ENCODE measurements at regions not wholly inside any gene's neighbourhood (a gene's known extent, or its start where the extent isn't known, plus 50 kb on each side); places are given as distances from the start of the nearest gene placed in this dataset.

DNA sequence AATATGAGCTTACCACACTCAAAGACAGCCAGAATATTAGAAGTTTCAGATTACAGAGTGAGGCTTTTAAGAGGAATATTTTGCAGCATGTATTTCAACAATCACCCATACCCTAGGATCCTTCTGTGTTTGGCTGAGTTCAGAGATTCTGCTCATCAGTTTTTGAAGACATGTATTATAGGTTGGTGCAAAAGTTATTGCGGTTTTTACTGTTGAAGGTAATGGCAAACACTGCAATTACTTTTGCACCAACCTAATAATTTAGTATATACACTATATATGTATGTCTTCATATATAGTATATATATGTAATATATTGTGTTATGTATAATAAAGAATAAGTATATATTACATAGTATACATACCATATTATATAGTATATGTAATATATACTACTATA lies 435.1 kb downstream of the IRS2 start:
- H3K9ac ChIP-seq (ENCODE audit: low read depth, low read length) = no peak overlapping the region
- no peaks in the 10 kb centered on the region for H3K9me3 ChIP-seq (ENCODE audit: control insufficient read depth, insufficient read depth, low read length)
- H3K27me3 ChIP-seq (ENCODE audit: control insufficient read depth, insufficient read depth, low read length) = no peaks in the 10 kb centered on the region
- no peaks in the 10 kb centered on the region for H3K36me3 ChIP-seq (ENCODE audit: control insufficient read depth, insufficient read depth, low read length)
- H3K4me1 ChIP-seq (ENCODE audit: control insufficient read depth, insufficient read depth, low read length) = no peaks in the 10 kb centered on the region
- H3K4me3 ChIP-seq (ENCODE audit: low read depth, low read length) = no peak overlapping the region

DNA sequence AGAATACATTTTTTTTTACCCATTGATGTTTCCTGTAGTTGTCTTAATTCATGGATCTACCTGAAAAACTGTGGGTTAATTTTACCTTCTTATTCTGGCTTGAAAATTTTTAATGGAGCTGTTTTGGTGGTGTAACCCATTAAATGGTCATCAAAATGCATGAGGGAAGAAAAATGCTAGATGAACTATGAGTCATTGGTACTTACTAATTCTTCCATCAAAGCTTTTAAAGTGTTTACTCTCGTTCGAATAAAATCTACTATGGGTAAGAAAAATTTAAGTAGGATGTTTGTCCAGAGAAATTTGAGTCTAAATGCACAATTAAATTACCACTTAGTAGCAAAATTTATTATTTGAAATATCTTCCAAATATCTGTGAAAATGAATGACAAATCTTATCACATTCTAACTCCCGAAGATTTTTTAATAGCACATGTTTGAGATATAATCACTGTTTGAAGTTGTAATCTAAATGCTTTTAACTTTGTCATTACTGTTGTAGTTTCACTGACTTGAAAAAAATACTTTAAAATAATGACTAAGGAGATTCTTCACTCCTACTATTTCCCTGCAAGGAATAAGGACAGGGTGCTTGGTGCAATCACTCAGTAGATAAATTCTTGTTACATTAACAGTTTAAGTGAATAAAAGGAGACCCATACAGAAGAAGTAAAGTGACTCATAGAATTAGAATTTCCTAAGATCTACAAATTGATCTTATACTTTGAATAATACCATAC lies 437.7 kb downstream of the IRS2 start:
- Histone ChIP-seq H3K4me1 (ENCODE audit: control insufficient read depth, insufficient read depth, low read length) (no peaks in the 10 kb centered on the region), H3K36me3 (ENCODE audit: control insufficient read depth, insufficient read depth, low read length) (no peaks in the 10 kb centered on the region), H3K9me3 (ENCODE audit: control insufficient read depth, insufficient read depth, low read length) (no peaks in the 10 kb centered on the region), H3K9ac (ENCODE audit: low read depth, low read length) (no peak overlapping the region), H3K4me3 (ENCODE audit: low read depth, low read length) (no peak overlapping the region), H3K27me3 (ENCODE audit: control insufficient read depth, insufficient read depth, low read length) (no peaks in the 10 kb centered on the region)

DNA sequence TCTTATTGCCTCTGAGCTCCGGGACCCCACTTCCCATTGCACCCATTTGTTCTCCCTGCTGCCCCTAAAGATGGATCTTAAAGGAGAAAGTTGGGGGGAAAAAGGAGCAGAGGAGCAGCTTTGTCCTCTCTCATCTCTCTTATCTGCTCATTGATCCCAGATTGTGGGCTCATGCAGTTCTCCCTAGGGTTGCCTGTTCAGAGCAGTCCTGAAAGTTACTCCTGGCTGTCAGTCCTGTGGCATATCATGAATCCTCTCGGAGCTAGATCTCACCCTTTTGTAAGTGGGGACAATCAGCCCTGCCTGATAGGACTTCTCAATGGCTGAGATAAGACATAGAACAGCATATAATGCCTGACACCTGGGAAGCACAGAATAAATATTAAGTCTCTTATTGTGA lies 440.3 kb downstream of the IRS2 start:
- H3K9me3 ChIP-seq (ENCODE audit: control insufficient read depth, insufficient read depth, low read length) = no peaks in the 10 kb centered on the region
- H3K4me3 ChIP-seq (ENCODE audit: low read depth, low read length) = no peak overlapping the region
- H3K27me3 ChIP-seq (ENCODE audit: control insufficient read depth, insufficient read depth, low read length) = no peaks in the 10 kb centered on the region
- H3K9ac ChIP-seq (ENCODE audit: low read depth, low read length) = no peak overlapping the region
- H3K36me3 ChIP-seq (ENCODE audit: control insufficient read depth, insufficient read depth, low read length) = no peaks in the 10 kb centered on the region
- no peaks in the 10 kb centered on the region for H3K4me1 ChIP-seq (ENCODE audit: control insufficient read depth, insufficient read depth, low read length)

DNA sequence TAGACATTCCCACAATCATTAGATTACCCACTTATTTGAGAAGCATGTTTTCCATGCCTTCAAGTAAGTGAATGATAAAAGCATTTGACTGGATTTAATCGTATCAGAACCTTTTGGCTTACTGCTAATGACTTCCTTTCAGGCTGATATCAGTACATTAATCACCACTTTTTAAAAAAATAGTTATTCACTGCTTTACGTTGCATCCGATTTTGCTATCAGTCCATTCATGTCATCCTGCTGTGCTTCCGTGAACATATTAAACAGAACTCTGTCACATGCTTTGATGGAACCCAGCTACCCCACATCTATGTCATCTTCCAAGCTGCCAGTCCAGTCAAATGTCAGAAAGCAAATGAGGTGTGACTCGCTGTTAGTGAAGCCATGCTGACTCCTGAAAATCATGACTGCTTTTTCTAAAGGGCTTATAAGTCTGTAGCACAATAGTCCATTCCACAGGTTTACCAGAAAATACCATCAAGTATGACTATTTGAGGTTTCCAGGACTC lies 440.9 kb downstream of the IRS2 start:
- Histone ChIP-seq H3K36me3 (ENCODE audit: control insufficient read depth, insufficient read depth, low read length) (no peaks in the 10 kb centered on the region), H3K4me1 (ENCODE audit: control insufficient read depth, insufficient read depth, low read length) (no peaks in the 10 kb centered on the region), H3K27me3 (ENCODE audit: control insufficient read depth, insufficient read depth, low read length) (no peaks in the 10 kb centered on the region), H3K9ac (ENCODE audit: low read depth, low read length) (no peak overlapping the region), H3K9me3 (ENCODE audit: control insufficient read depth, insufficient read depth, low read length) (no peaks in the 10 kb centered on the region), H3K4me3 (ENCODE audit: low read depth, low read length) (no peak overlapping the region)

DNA sequence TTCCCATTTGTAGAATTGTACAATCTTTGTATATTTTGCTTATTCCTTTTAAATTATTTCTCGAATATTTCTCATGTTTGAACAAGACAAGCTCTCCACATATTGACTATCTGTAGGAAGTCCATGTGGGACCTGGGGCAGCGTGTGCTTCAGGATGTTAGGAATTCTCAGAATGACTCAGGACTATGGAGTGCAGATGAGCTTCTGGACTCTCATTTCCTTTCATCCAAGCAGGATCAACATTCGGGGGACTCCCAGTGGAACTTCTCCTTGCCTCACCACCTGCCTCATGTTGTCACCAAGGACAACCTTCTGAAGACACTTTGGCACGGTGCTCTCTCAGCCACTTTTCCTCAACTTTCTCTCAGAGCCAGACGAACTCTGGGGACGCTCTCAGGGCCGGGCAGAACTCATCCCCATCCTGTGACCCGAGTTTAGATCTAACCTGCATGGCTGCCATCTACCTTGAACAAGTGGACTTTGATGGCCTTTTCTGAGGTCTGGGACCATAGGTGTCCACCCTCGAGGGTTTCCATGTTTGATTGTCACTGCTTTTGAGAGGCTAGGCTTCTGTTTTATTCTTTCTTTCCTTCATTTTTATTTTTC lies 441.7 kb downstream of the IRS2 start:
- no peaks in the 10 kb centered on the region for H3K4me1 ChIP-seq (ENCODE audit: control insufficient read depth, insufficient read depth, low read length)
- H3K9me3 ChIP-seq (ENCODE audit: control insufficient read depth, insufficient read depth, low read length) = no peaks in the 10 kb centered on the region
- no peak overlapping the region for H3K4me3 ChIP-seq (ENCODE audit: low read depth, low read length)
- H3K27me3 ChIP-seq (ENCODE audit: control insufficient read depth, insufficient read depth, low read length) = no peaks in the 10 kb centered on the region
- no peak overlapping the region for H3K9ac ChIP-seq (ENCODE audit: low read depth, low read length)
- no peaks in the 10 kb centered on the region for H3K36me3 ChIP-seq (ENCODE audit: control insufficient read depth, insufficient read depth, low read length)

- Histone ChIP-seq H3K27me3 (ENCODE audit: control insufficient read depth, insufficient read depth, low read length) (no peaks in the 10 kb centered on the region), H3K4me3 (ENCODE audit: low read depth, low read length) (no peak overlapping the region), H3K9ac (ENCODE audit: low read depth, low read length) (no peak overlapping the region), H3K4me1 (ENCODE audit: control insufficient read depth, insufficient read depth, low read length) (no peaks in the 10 kb centered on the region), H3K9me3 (ENCODE audit: control insufficient read depth, insufficient read depth, low read length) (no peaks in the 10 kb centered on the region), H3K36me3 (ENCODE audit: control insufficient read depth, insufficient read depth, low read length) (no peaks in the 10 kb centered on the region)
Observed at GRCh38 chr13:109336730-109337129, 449.7 kb downstream of the IRS2 start.

- H3K9ac ChIP-seq (ENCODE audit: low read depth, low read length) = no peak overlapping the region
- no peak overlapping the region for H3K4me3 ChIP-seq (ENCODE audit: low read depth, low read length)
- no peaks in the 10 kb centered on the region for H3K4me1 ChIP-seq (ENCODE audit: control insufficient read depth, insufficient read depth, low read length)
- no peaks in the 10 kb centered on the region for H3K27me3 ChIP-seq (ENCODE audit: control insufficient read depth, insufficient read depth, low read length)
- H3K36me3 ChIP-seq (ENCODE audit: control insufficient read depth, insufficient read depth, low read length) = no peaks in the 10 kb centered on the region
- H3K9me3 ChIP-seq (ENCODE audit: control insufficient read depth, insufficient read depth, low read length) = no peaks in the 10 kb centered on the region
Observed at GRCh38 chr13:109333893-109334651, 452.3 kb downstream of the IRS2 start.

GRCh38 chr13:109332506-109333499 lies 453.6 kb downstream of the IRS2 start:
- no peaks in the 10 kb centered on the region for H3K9me3 ChIP-seq (ENCODE audit: control insufficient read depth, insufficient read depth, low read length)
- H3K4me3 ChIP-seq (ENCODE audit: low read depth, low read length) = no peak overlapping the region
- H3K4me1 ChIP-seq (ENCODE audit: control insufficient read depth, insufficient read depth, low read length) = no peaks in the 10 kb centered on the region
- H3K27me3 ChIP-seq (ENCODE audit: control insufficient read depth, insufficient read depth, low read length) = no peaks in the 10 kb centered on the region
- no peaks in the 10 kb centered on the region for H3K36me3 ChIP-seq (ENCODE audit: control insufficient read depth, insufficient read depth, low read length)
- H3K9ac ChIP-seq (ENCODE audit: low read depth, low read length) = no peak overlapping the region

- Histone ChIP-seq H3K4me3 (ENCODE audit: low read depth, low read length) (no peak overlapping the region), H3K27me3 (ENCODE audit: control insufficient read depth, insufficient read depth, low read length) (no peaks in the 10 kb centered on the region), H3K4me1 (ENCODE audit: control insufficient read depth, insufficient read depth, low read length) (no peaks in the 10 kb centered on the region), H3K9me3 (ENCODE audit: control insufficient read depth, insufficient read depth, low read length) (no peaks in the 10 kb centered on the region), H3K9ac (ENCODE audit: low read depth, low read length) (no peak overlapping the region), H3K36me3 (ENCODE audit: control insufficient read depth, insufficient read depth, low read length) (no peaks in the 10 kb centered on the region)
Observed at GRCh38 chr13:109331898-109332297, 454.5 kb downstream of the IRS2 start.

DNA sequence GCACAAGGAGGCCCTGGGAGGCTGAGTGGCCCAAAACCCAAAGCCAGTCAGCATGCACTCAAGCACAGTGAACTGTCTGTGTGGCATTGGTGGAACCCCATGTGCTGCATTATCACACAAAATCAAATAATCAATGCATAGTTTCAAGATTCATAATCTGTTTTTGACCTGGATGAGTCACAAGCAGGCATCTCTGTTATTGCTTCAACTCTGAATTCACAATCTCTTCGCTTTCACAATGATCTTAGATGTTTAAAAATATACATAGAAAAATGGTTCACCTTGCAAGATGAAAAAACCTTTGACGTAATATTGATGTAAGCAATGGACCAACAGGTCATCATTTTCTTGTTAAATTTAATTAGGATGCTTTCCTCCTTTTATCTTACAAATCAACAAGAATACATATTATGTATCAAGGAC lies 455.4 kb downstream of the IRS2 start:
- H3K36me3 ChIP-seq (ENCODE audit: control insufficient read depth, insufficient read depth, low read length) = no peaks in the 10 kb centered on the region
- no peaks in the 10 kb centered on the region for H3K27me3 ChIP-seq (ENCODE audit: control insufficient read depth, insufficient read depth, low read length)
- no peak overlapping the region for H3K9ac ChIP-seq (ENCODE audit: low read depth, low read length)
- no peak overlapping the region for H3K4me3 ChIP-seq (ENCODE audit: low read depth, low read length)
- H3K4me1 ChIP-seq (ENCODE audit: control insufficient read depth, insufficient read depth, low read length) = no peaks in the 10 kb centered on the region
- H3K9me3 ChIP-seq (ENCODE audit: control insufficient read depth, insufficient read depth, low read length) = no peaks in the 10 kb centered on the region

- Histone ChIP-seq H3K9me3 (ENCODE audit: control insufficient read depth, insufficient read depth, low read length) (no peaks in the 10 kb centered on the region), H3K4me1 (ENCODE audit: control insufficient read depth, insufficient read depth, low read length) (no peaks in the 10 kb centered on the region), H3K27me3 (ENCODE audit: control insufficient read depth, insufficient read depth, low read length) (no peaks in the 10 kb centered on the region), H3K9ac (ENCODE audit: low read depth, low read length) (no peak overlapping the region), H3K36me3 (ENCODE audit: control insufficient read depth, insufficient read depth, low read length) (no peaks in the 10 kb centered on the region), H3K4me3 (ENCODE audit: low read depth, low read length) (no peak overlapping the region)
Observed at GRCh38 chr13:109330123-109330522, 456.3 kb downstream of the IRS2 start.
